ENCODE measurements at regions not wholly inside any gene's neighbourhood (a gene's known extent, or its start where the extent isn't known, plus 50 kb on each side); places are given as distances from the start of the nearest gene placed in this dataset.
"Not testable (repeated sequence)": the region's sequence is repeated elsewhere in the genome, so short reads cannot be mapped to it uniquely, and the experiment has no call there.

- not testable (repeated sequence) for H3K4me3 Mint-ChIP-seq; H3K27ac Mint-ChIP-seq; ATAC-seq; H3K4me1 Mint-ChIP-seq; DNase-seq; H3K9me3 ChIP-seq (ENCODE audit: control insufficient read depth, low read length, poor library complexity, severe bottlenecking); H3K36me3 Mint-ChIP-seq (ENCODE audit: low read depth)
- H3K27me3 Mint-ChIP-seq, result peaks cover 53% of the 10 kb centered on the region
These were observed 323.8 kb upstream of the CCL2 start for GRCh38 chr17:33931148-33931814.

GRCh38 chr17:33932996-33933395 is 322.1 kb upstream of the CCL2 start:
- DNase-seq, result no peak
- Mint-ChIP-seq H3K27ac (no peak overlapping the region), H3K27me3 (peaks cover 46% of the 10 kb centered on the region), H3K4me3 (no peak overlapping the region), H3K4me1 (peaks cover 2% of the 10 kb centered on the region), H3K36me3 (ENCODE audit: low read depth) (no peaks in the 10 kb centered on the region)
- H3K9me3 ChIP-seq (ENCODE audit: control insufficient read depth, low read length, poor library complexity, severe bottlenecking), result no peaks in the 10 kb centered on the region
- no peak for ATAC-seq

- Mint-ChIP-seq H3K36me3 (ENCODE audit: low read depth) (no peaks in the 10 kb centered on the region), H3K27ac (no peak overlapping the region), H3K4me3 (no peak overlapping the region), H3K4me1 (peaks cover 2% of the 10 kb centered on the region), H3K27me3 (peaks cover 41% of the 10 kb centered on the region)
- no peaks in the 10 kb centered on the region for H3K9me3 ChIP-seq (ENCODE audit: control insufficient read depth, low read length, poor library complexity, severe bottlenecking)
- no peak for DNase-seq
- no peak for ATAC-seq
These were observed 321.5 kb upstream of the CCL2 start for GRCh38 chr17:33933576-33933975.

GRCh38 chr17:33934696-33935095 is 320.4 kb upstream of the CCL2 start:
- no peak for ATAC-seq
- peaks cover 42% of the 10 kb centered on the region for H3K27me3 Mint-ChIP-seq
- H3K9me3 ChIP-seq (ENCODE audit: control insufficient read depth, low read length, poor library complexity, severe bottlenecking), result no peaks in the 10 kb centered on the region
- no peak overlapping the region for H3K27ac Mint-ChIP-seq
- H3K36me3 Mint-ChIP-seq (ENCODE audit: low read depth), result no peaks in the 10 kb centered on the region
- H3K4me1 Mint-ChIP-seq, result no peaks in the 10 kb centered on the region
- no peak overlapping the region for H3K4me3 Mint-ChIP-seq
- DNase-seq, result no peak

- ATAC-seq, result no peak
- DNase-seq, result no peak
- Mint-ChIP-seq H3K4me3 (no peak overlapping the region), H3K27me3 (peaks cover 35% of the 10 kb centered on the region), H3K4me1 (no peaks in the 10 kb centered on the region), H3K36me3 (ENCODE audit: low read depth) (no peaks in the 10 kb centered on the region), H3K27ac (no peak overlapping the region)
- no peaks in the 10 kb centered on the region for H3K9me3 ChIP-seq (ENCODE audit: control insufficient read depth, low read length, poor library complexity, severe bottlenecking)
These were observed 319.3 kb upstream of the CCL2 start for GRCh38 chr17:33935822-33936221.

GRCh38 chr17:33936764-33937163 is 318.3 kb upstream of the CCL2 start:
- Mint-ChIP-seq H3K4me3 (no peak overlapping the region), H3K27me3 (peaks cover 42% of the 10 kb centered on the region), H3K27ac (no peak overlapping the region), H3K4me1 (no peaks in the 10 kb centered on the region), H3K36me3 (ENCODE audit: low read depth) (no peaks in the 10 kb centered on the region)
- DNase-seq (no peak), ATAC-seq (no peak)
- H3K9me3 ChIP-seq (ENCODE audit: control insufficient read depth, low read length, poor library complexity, severe bottlenecking), result no peaks in the 10 kb centered on the region

DNA sequence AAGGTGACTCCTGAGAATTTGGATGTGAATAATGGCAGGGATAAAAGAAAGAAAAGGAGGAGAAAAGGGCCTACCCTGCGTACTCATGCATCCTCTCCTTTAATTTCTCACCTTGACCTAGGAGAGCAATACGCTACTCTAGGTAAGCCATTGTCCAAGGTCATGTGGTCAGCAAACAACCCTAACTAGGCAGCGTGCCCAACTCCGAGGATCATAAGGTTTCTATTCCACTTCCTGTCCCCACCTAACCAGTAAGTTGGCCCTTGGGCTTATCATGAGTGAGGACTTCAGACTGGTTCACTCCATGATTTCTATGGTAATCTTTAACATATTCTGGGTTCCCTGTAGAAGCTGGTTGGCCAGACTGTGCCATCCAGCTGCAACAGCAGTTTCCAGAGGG is 315.1 kb upstream of the CCL2 start:
- H3K4me1 Mint-ChIP-seq, result peaks cover 4% of the 10 kb centered on the region

DNA sequence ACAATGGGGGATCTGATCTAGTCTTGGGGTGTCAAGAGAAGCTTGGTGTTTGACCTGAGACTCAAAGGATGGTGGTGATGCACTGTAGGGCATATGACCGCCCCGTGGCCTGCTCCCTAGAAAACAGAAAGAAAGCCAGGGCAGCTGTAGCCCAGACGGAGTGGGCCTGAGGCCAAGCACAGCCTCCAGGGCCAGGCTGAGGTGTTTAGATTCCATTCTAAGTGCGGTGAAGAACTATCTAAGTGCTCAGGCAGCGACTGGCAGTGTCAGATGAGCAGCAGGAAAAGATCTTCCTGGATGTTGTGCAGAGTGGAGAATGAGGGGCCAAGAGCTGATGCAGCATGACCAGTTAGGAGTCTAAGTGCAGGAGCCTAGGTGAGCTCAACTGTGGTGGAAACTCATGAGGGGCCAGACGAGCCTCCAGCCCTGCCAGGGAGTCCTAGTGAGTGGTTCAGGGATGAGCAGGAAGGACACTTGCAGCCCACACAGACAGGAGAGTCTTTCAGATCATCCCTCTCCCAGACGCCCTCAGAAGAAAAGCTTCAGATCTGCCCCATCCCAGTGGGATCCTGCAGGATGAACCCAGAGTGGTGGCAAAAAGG is 314.2 kb upstream of the CCL2 start:
- H3K36me3 Mint-ChIP-seq (ENCODE audit: low read depth), result peaks cover 2% of the 10 kb centered on the region
- H3K27me3 Mint-ChIP-seq, result peaks cover 56% of the 10 kb centered on the region

More for the DNA sequence above, 315.1 kb upstream of the CCL2 start:
- Mint-ChIP-seq H3K36me3 (ENCODE audit: low read depth) (peaks cover 2% of the 10 kb centered on the region), H3K27me3 (peaks cover 55% of the 10 kb centered on the region), H3K27ac (no peak overlapping the region), H3K4me3 (no peak overlapping the region)
- no peak for DNase-seq
- no peak for ATAC-seq
- no peaks in the 10 kb centered on the region for H3K9me3 ChIP-seq (ENCODE audit: control insufficient read depth, low read length, poor library complexity, severe bottlenecking)

DNA sequence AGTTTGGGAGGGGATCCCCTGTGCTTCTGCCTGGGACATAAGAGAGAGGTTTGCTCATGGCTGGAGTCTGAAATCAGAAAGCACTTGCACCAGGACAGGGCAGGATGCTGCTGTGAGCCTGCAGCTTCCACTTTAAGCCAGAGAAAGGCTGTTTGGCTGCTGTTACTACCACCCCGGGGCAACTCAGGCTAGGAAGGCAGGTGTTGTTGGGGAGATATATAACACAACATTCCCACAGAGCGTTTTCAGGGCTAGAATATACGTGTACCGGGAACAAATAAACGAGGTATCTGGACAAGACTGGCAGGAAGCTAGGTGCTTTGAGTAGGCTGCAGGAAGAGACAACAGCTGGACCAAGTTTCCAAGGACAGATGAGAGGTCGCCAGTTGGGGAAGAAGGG is 313.3 kb upstream of the CCL2 start:
- H3K9me3 ChIP-seq (ENCODE audit: control insufficient read depth, low read length, poor library complexity, severe bottlenecking), result no peaks in the 10 kb centered on the region
- Mint-ChIP-seq H3K4me3 (no peak overlapping the region), H3K4me1 (peaks cover 4% of the 10 kb centered on the region), H3K27me3 (peaks cover 57% of the 10 kb centered on the region), H3K36me3 (ENCODE audit: low read depth) (peaks cover 2% of the 10 kb centered on the region), H3K27ac (no peak overlapping the region)
- no peak for ATAC-seq
- DNase-seq, result no peak

More for the DNA sequence above, 314.2 kb upstream of the CCL2 start:
- Mint-ChIP-seq H3K4me3 (no peak overlapping the region), H3K4me1 (peaks cover 4% of the 10 kb centered on the region), H3K27ac (no peak overlapping the region)
- ATAC-seq (no peak), DNase-seq (no peak)
- no peaks in the 10 kb centered on the region for H3K9me3 ChIP-seq (ENCODE audit: control insufficient read depth, low read length, poor library complexity, severe bottlenecking)

GRCh38 chr17:33942414-33942813 is 312.7 kb upstream of the CCL2 start:
- Mint-ChIP-seq H3K4me3 (no peak overlapping the region), H3K27me3 (peaks cover 62% of the 10 kb centered on the region), H3K36me3 (ENCODE audit: low read depth) (peaks cover 2% of the 10 kb centered on the region), H3K4me1 (peaks cover 4% of the 10 kb centered on the region), H3K27ac (no peak overlapping the region)
- DNase-seq, result no peak
- no peaks in the 10 kb centered on the region for H3K9me3 ChIP-seq (ENCODE audit: control insufficient read depth, low read length, poor library complexity, severe bottlenecking)
- no peak for ATAC-seq

DNA sequence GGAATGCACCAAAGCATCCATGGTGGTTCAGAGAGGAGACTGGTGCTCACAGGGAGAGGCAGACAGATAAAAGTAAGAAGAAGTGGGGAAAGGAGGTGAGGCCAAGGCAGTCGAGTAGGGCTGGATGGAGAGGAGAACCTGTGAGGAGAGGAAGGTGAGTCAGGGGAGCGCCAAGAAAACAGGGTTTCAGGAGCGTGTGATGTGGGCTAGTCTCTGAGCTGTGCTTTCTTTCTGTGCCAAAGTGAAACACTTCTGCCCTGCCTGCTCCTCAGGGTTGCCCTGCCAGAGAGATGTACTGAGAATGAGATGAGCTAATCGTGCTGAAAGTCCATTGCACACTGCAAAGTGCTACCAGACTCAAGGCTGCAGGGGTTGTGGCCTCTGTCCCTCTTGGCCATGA is 310.7 kb upstream of the CCL2 start:
- H3K9me3 ChIP-seq (ENCODE audit: control insufficient read depth, low read length, poor library complexity, severe bottlenecking), result no peaks in the 10 kb centered on the region
- H3K27ac Mint-ChIP-seq, result no peak overlapping the region
- H3K36me3 Mint-ChIP-seq (ENCODE audit: low read depth), result peaks cover 2% of the 10 kb centered on the region
- ATAC-seq (no peak), DNase-seq (no peak)
- peaks cover 55% of the 10 kb centered on the region for H3K27me3 Mint-ChIP-seq
- H3K4me3 Mint-ChIP-seq, result no peak overlapping the region
- peaks cover 7% of the 10 kb centered on the region for H3K4me1 Mint-ChIP-seq

DNA sequence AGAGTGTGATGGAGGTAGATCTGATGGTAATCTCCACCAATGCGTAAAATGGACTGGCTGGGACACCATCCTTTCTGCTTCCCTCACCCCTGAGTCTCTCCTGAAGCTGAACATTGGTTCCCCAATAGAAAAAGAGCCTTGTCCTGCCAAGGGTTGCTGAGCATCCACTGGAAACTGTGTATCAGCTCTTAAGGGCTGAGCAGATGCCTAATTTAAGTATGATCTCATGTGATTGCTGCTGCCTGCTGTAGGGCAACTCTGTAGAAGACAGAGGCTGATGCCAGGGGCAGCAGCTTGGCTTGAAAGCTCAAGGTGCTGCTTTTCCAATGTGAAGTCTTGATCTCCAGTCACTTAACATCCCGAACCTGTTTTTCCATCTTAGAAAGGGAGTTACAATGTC is 310.3 kb upstream of the CCL2 start:
- Mint-ChIP-seq H3K36me3 (ENCODE audit: low read depth) (peaks cover 2% of the 10 kb centered on the region), H3K4me3 (no peak overlapping the region), H3K27ac (no peak overlapping the region), H3K27me3 (peaks cover 52% of the 10 kb centered on the region), H3K4me1 (peaks cover 7% of the 10 kb centered on the region)
- no peaks in the 10 kb centered on the region for H3K9me3 ChIP-seq (ENCODE audit: control insufficient read depth, low read length, poor library complexity, severe bottlenecking)
- ATAC-seq (no peak), DNase-seq (no peak)

DNA sequence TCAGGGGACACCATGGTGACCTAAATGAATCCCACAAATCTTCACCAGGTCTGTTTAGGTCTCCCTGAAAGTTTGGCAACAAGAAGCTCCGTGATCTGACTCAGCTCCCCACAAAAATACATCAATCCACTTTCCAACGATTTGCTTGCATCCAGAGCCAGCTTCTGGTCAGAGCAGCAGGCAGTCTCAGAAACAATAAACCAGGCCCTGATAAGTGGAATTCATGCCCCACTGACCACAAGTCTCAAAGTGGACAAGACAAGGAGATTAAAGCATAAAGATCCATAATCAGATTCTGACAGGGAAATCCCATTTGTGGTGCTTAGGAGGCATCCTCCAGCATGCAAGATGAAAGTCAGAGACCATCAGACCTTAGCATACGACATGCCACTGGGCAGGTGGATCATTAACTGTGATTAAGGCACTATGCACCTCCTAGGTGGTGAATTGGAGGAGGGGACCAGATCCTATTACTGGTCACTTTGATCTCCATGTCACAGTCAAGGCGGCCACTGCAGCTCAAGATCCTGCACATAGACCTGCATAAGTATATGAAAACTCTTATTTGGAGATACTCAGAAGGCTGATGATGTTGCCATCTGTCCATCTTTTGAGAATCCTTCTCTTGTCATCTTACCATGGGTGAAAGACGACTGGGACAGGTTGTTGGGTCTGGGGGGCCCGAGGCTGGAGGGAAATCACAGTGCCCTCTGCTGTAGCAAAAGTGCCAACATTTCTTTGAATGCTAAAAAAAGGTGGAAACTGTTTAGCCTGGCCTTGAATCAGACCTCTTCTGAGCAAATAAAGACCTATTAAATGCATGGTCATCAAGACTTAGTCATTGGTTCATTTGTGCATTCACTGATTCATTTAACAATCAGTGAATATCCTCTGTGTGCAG is 309.2 kb upstream of the CCL2 start:
- H3K4me3 Mint-ChIP-seq, result no peak overlapping the region
- no peak overlapping the region for H3K27ac Mint-ChIP-seq
- H3K4me1 Mint-ChIP-seq, result peaks cover 7% of the 10 kb centered on the region
- peaks cover 2% of the 10 kb centered on the region for H3K36me3 Mint-ChIP-seq (ENCODE audit: low read depth)
- ATAC-seq, result no peak
- peaks cover 58% of the 10 kb centered on the region for H3K27me3 Mint-ChIP-seq
- no peak for DNase-seq
- H3K9me3 ChIP-seq (ENCODE audit: control insufficient read depth, low read length, poor library complexity, severe bottlenecking), result no peaks in the 10 kb centered on the region
